Right cardiac atrium (tissue), 5 donors: ENCODE measurements at regions not wholly inside any gene's neighbourhood (a gene's known extent, or its start where the extent isn't known, plus 50 kb on each side); places are given as distances from the start of the nearest gene placed in this dataset.
"Not testable (repeated sequence)": the region's sequence is repeated elsewhere in the genome, so short reads cannot be mapped to it uniquely, and the experiment has no call there.

Source experiments
- ATAC-seq, 2 donors: fragments of 200-7000 bp; cut with Tn5 transposase; one replicate each; pipeline versions ENCODE4 v1.8.0 to v1.9.1; 2020; ENCODE audit warnings: moderate library complexity in 2 of 2, mild to moderate bottlenecking in 1 of 2
- DNase-seq, 3 donors: peaks; one replicate each; pipeline ENCODE4 v3.0.0-alpha.2; 2020
- H3K27ac ChIP-seq: one replicate; pipeline ENCODE4 v1.5.1; 2013; ENCODE audit warnings: mild to moderate bottlenecking, low read length, control low read depth, moderate library complexity
- H3K27me3 ChIP-seq: one replicate; pipeline ENCODE4 v1.6.1; 2013; ENCODE audit not compliant: control insufficient read depth, insufficient read depth
- H3K4me1 ChIP-seq: one replicate; pipeline ENCODE4 v1.6.1; 2013; ENCODE audit warnings: low read length; ENCODE audit not compliant: control insufficient read depth, insufficient read depth
- H3K4me3 ChIP-seq: one replicate; pipeline ENCODE4 v1.5.1; 2013; ENCODE audit warnings: low read length, control low read depth
- H3K9me3 ChIP-seq: one replicate; pipeline ENCODE4 v1.6.1; 2013; ENCODE audit warnings: low read length; ENCODE audit not compliant: control insufficient read depth
- WGBS: extraction: QIAGEN DNeasy Blood & Tissue Kit; methylation state at CpG from one replicate; pipeline ENCODE4 v1.1.7; 2013; 5-methylcytosine and 5-hydroxymethylcytosine counted together
- intact Hi-C, 4 donors: fragments of 100-400 bp; cut with DNase I; formaldehyde crosslinking; loops; one replicate each; pipeline versions ENCODE4 v1.11.0 to v1.14.0; 2022 to 2023
- donor health status: healthy with polysubstance abuse.
- donor health status: DM: no; HTN: yes; CAD: no.
- donor health status: DM: no; HTN: no; CAD: no.
- donor health status: DM: no; HTN: yes; CAD: no; lungs with severe emphysema.
- donor health status: DM: yes; HTN: yes; CAD: no.

GRCh38 chr2:111559301-111559700, 324.7 kb downstream of the ANAPC1 start:
- 46% methylated on average over 1 of the region's 2 CpGs for WGBS
- intact Hi-C loops, DNase-seq, H3K27me3 ChIP-seq, H3K9me3 ChIP-seq, H3K4me3 ChIP-seq, H3K27ac ChIP-seq, H3K4me1 ChIP-seq, ATAC-seq: not testable (repeated sequence)

DNA sequence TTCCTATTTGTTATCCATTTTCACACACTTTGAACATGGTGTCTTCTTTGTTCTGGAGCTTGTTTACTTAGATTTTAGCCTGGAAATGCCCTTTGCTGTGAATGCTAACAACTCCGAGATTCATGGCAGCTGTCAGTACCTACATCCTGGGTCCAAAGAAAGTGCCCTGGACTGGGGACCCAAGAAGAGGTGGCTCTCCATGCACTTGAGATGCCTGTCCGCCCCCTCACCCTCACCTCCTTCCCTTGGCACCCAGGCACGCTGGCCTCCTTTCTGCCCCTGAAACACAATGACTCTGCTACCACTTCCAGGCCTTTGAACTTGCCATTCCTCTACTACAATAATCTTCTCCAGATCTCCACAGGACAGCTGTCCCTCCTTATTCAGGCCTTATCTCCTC, 324.2 kb downstream of the ANAPC1 start:
- ATAC-seq, H3K27me3 ChIP-seq, intact Hi-C loops, H3K4me1 ChIP-seq, H3K9me3 ChIP-seq, H3K4me3 ChIP-seq, DNase-seq, H3K27ac ChIP-seq: not testable (repeated sequence)
- 80% methylated on average over 1 of the region's 3 CpGs for WGBS

- intact Hi-C loops = not testable (repeated sequence)
- peak; percentile 98 for ATAC-seq
- 17% methylated on average over 8 of the region's 8 CpGs for WGBS
These were observed 317.9 kb downstream of the ANAPC1 start for GRCh38 chr2:111566068-111566467.

DNA sequence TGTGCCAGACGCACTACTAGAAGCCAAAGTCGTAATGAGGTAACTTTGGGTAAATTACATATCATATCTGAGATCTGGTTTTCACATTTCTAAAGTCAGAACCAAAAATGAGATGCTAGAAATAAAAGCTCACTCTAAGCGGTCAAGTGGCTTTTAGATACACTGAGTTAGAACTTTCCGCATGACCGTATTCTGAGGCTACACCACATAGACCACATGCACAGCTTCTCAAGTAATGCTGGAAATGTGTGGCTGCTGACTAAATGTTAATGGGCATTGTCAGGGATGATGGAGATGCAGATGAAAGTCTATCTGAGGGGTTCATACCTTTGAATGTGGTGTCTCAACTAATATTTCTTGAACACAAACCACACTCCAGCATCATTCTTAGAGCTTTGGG, 316.8 kb downstream of the ANAPC1 start:
- H3K4me3 ChIP-seq, H3K27ac ChIP-seq, ATAC-seq, intact Hi-C loops, H3K9me3 ChIP-seq, DNase-seq, H3K4me1 ChIP-seq, H3K27me3 ChIP-seq: not testable (repeated sequence)
- 79% methylated on average over 5 of the region's 5 CpGs for WGBS

More at GRCh38 chr2:111566068-111566467, 317.9 kb downstream of the ANAPC1 start:
- H3K4me3 ChIP-seq, H3K27ac ChIP-seq, H3K4me1 ChIP-seq, H3K9me3 ChIP-seq, H3K27me3 ChIP-seq: not testable (repeated sequence)
- peak; percentile 84 to 91 (median 86) for DNase-seq

- ATAC-seq, intact Hi-C loops, DNase-seq, H3K27ac ChIP-seq, H3K4me3 ChIP-seq, H3K4me1 ChIP-seq, H3K9me3 ChIP-seq, H3K27me3 ChIP-seq: not testable (repeated sequence)
- WGBS = 61% methylated on average over 4 of the region's 5 CpGs
These were observed 314.4 kb downstream of the ANAPC1 start for GRCh38 chr2:111569356-111570199.

GRCh38 chr2:111570300-111571114, 313.5 kb downstream of the ANAPC1 start:
- WGBS = 52% methylated on average over 6 of the region's 9 CpGs
- H3K9me3 ChIP-seq, H3K4me1 ChIP-seq, H3K27me3 ChIP-seq, H3K27ac ChIP-seq, intact Hi-C loops, ATAC-seq, DNase-seq, H3K4me3 ChIP-seq: not testable (repeated sequence)

GRCh38 chr2:111574803-111575202, 309.2 kb downstream of the ANAPC1 start:
- H3K27me3 ChIP-seq = not testable (repeated sequence)
- 81% methylated on average over 4 of the region's 4 CpGs for WGBS

GRCh38 chr2:111577154-111577885, 306.7 kb downstream of the ANAPC1 start:
- WGBS = 87% methylated on average over 17 of the region's 18 CpGs
- not testable (repeated sequence) for ATAC-seq

More at GRCh38 chr2:111574803-111575202, 309.2 kb downstream of the ANAPC1 start:
- ATAC-seq, H3K4me3 ChIP-seq, intact Hi-C loops, DNase-seq, H3K4me1 ChIP-seq, H3K9me3 ChIP-seq, H3K27ac ChIP-seq: not testable (repeated sequence)

GRCh38 chr2:111579500-111580134, 304.4 kb downstream of the ANAPC1 start:
- H3K4me1 ChIP-seq, intact Hi-C loops, H3K27me3 ChIP-seq, DNase-seq, H3K27ac ChIP-seq, ATAC-seq, H3K4me3 ChIP-seq, H3K9me3 ChIP-seq: not testable (repeated sequence)
- WGBS = 70% methylated on average over 8 of the region's 10 CpGs

More at GRCh38 chr2:111577154-111577885, 306.7 kb downstream of the ANAPC1 start:
- DNase-seq, H3K4me1 ChIP-seq, H3K27ac ChIP-seq, H3K4me3 ChIP-seq, H3K27me3 ChIP-seq, intact Hi-C loops, H3K9me3 ChIP-seq: not testable (repeated sequence)

DNA sequence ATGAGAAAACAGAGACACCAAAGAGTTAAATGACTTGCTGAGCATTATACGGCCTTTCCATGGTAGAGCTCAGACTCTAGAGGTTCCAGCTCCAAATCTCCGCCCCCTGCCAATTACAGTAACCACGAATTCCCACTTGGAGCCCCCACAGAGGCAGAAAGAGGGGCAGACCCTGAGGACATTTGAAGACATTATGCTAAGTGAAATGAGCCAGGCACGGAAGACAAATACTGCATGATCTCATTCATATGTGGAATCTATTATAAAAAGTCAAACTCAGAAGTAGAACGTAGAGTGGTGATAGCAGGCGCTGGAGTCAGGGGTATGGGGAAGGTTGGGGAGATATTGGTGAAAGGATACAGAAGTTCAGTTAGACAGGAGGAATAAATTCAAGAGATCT, 303.4 kb downstream of the ANAPC1 start:
- H3K27ac ChIP-seq, ATAC-seq, intact Hi-C loops, H3K4me1 ChIP-seq, H3K9me3 ChIP-seq, H3K27me3 ChIP-seq, H3K4me3 ChIP-seq, DNase-seq: not testable (repeated sequence)
- no CpG with 5 or more reads among the region's 6 CpGs for WGBS
